Panc1 (cell line): ENCODE measurements at regions not wholly inside any gene's neighbourhood (a gene's known extent, or its start where the extent isn't known, plus 50 kb on each side); places are given as distances from the start of the nearest gene placed in this dataset.

Source experiments
- ATAC-seq: fragments of 200-7000 bp; cut with Tn5 transposase; 2 replicates; pipeline ENCODE4 v1.9.1; 2020; ENCODE audit warnings: mild to moderate bottlenecking, moderate library complexity
- BruUV-seq: library from RNA; stranded (reverse); fragments of 400-500 nt; replicated peaks from 2 replicates; lab custom pipeline; 2021; lab: Mats Ljungman, UMichigan
- CTCF ChIA-PET: fragments of 300-600 bp; sonication (Branson Sonifier 250); formaldehyde crosslinking; loops from one replicate; lab custom pipeline; 2022; ENCODE audit warnings: antibody characterized with exemption; lab: Charles Lee
- POLR2A ChIA-PET: fragments of 300-600 bp; sonication (Branson Sonifier 250); formaldehyde crosslinking; loops from one replicate; lab custom pipeline; 2022; ENCODE audit warnings: antibody characterized with exemption; lab: Charles Lee
- DNase-seq: peaks from one replicate; pipeline ENCODE4 v3.0.0-alpha.2; 2010; ENCODE audit warnings: low read depth, low spot score
- H3K27ac ChIP-seq: 2 replicates; pipeline ENCODE4 v1.5.1; 2011; ENCODE audit warnings: mild to moderate bottlenecking, low read length, inconsistent platforms
- H3K27me3 ChIP-seq: fragments of 200-500 bp; sonication (Bioruptor generic); 2 replicates; pipeline ENCODE4 v1.6.0; 2014; ENCODE audit warnings: low read length, inconsistent platforms; ENCODE audit not compliant: control insufficient read depth, insufficient read depth
- H3K36me3 ChIP-seq: fragments of 200-500 bp; sonication (Bioruptor generic); 2 replicates; pipeline ENCODE4 v1.5.1; 2014; ENCODE audit warnings: inconsistent platforms, mild to moderate bottlenecking, low read length, moderate library complexity; ENCODE audit not compliant: control insufficient read depth, insufficient read depth
- H3K4me1 ChIP-seq: 2 replicates; pipeline ENCODE4 v1.5.1; 2011; ENCODE audit warnings: inconsistent platforms, mild to moderate bottlenecking, low read length, moderate library complexity; ENCODE audit not compliant: control insufficient read depth, insufficient read depth
- H3K4me3 ChIP-seq, 2 experiments: 2 replicates each; pipeline ENCODE4 v1.5.1; 2011 to 2012; ENCODE audit warnings: low read depth in 2 of 2, low read length in 2 of 2, mild to moderate bottlenecking in 2 of 2, inconsistent platforms in 1 of 2, moderate library complexity in 1 of 2
- H3K9me3 ChIP-seq: fragments of 200-500 bp; sonication (Bioruptor generic); 2 replicates; pipeline ENCODE4 v1.5.1; 2014; ENCODE audit warnings: low read depth, mild to moderate bottlenecking, inconsistent platforms, low read length, moderate library complexity; ENCODE audit not compliant: control insufficient read depth, insufficient read depth
- CTCF ChIP-seq: fragments of 450-650 bp; IDR thresholded peaks from 2 replicates; pipeline ENCODE4 v1.5.1; 2017; ENCODE audit warnings: mild to moderate bottlenecking
- POLR2AphosphoS5 ChIP-seq: IDR thresholded peaks from 2 replicates; pipeline ENCODE4 v1.6.1; 2012; ENCODE audit warnings: mild to moderate bottlenecking, low read depth, low read length, moderate library complexity
- SIN3A ChIP-seq: IDR thresholded peaks from 2 replicates; pipeline ENCODE4 v1.6.1; 2012; ENCODE audit warnings: low read depth, mild to moderate bottlenecking, low read length, moderate library complexity, borderline replicate concordance; ENCODE audit not compliant: insufficient read depth
- TCF7L2 ChIP-seq: IDR thresholded peaks from 2 replicates; pipeline ENCODE4 v1.6.1; 2011; ENCODE audit warnings: mild to moderate bottlenecking, low read depth, low read length, inconsistent platforms
- in situ Hi-C: cut with HindIII; loops from 2 replicates; pipeline ENCODE4 v1.10.0; 2016; ENCODE audit warnings: low sequenced_read_pairs, low pct_unique_long_range_greater_than_20kb
- intact Hi-C: fragments of 100-400 bp; cut with micrococcal nuclease; formaldehyde crosslinking; loops from one replicate; pipeline ENCODE4 v1.10.0; 2022; ENCODE audit not compliant: unreplicated experiment
- TF ChIP-seq, protein P1 (sequence below), 2 experiments: IDR thresholded peaks; 2 replicates each; pipeline ENCODE4 v1.6.1; 2011 to 2012; ENCODE audit warnings: low read depth in 2 of 2, control low read depth in 1 of 2, low read length in 1 of 2, mild to moderate bottlenecking in 1 of 2, moderate library complexity in 1 of 2; ENCODE audit not compliant: insufficient read depth in 1 of 2

- in situ Hi-C loops = no loop called here
- no peaks in the 10 kb centered on the region for H3K36me3 ChIP-seq
- no peak overlapping the region for H3K4me3 ChIP-seq
- no TSS peak for BruUV-seq
- no peaks in the 10 kb centered on the region for H3K9me3 ChIP-seq
- TF ChIP-seq CTCF = no peak
- no peak for TF ChIP-seq POLR2AphosphoS5
- no peak for TF ChIP-seq SIN3A
- TF ChIP-seq TCF7L2 = no peak
- TF ChIP-seq, protein P1, sequence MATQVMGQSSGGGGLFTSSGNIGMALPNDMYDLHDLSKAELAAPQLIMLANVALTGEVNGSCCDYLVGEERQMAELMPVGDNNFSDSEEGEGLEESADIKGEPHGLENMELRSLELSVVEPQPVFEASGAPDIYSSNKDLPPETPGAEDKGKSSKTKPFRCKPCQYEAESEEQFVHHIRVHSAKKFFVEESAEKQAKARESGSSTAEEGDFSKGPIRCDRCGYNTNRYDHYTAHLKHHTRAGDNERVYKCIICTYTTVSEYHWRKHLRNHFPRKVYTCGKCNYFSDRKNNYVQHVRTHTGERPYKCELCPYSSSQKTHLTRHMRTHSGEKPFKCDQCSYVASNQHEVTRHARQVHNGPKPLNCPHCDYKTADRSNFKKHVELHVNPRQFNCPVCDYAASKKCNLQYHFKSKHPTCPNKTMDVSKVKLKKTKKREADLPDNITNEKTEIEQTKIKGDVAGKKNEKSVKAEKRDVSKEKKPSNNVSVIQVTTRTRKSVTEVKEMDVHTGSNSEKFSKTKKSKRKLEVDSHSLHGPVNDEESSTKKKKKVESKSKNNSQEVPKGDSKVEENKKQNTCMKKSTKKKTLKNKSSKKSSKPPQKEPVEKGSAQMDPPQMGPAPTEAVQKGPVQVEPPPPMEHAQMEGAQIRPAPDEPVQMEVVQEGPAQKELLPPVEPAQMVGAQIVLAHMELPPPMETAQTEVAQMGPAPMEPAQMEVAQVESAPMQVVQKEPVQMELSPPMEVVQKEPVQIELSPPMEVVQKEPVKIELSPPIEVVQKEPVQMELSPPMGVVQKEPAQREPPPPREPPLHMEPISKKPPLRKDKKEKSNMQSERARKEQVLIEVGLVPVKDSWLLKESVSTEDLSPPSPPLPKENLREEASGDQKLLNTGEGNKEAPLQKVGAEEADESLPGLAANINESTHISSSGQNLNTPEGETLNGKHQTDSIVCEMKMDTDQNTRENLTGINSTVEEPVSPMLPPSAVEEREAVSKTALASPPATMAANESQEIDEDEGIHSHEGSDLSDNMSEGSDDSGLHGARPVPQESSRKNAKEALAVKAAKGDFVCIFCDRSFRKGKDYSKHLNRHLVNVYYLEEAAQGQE (IDR thresholded peaks at IDR 0.05; ENCODE audit: insufficient read depth in 1 of 2, low read depth in 2 of 2, low read length in 1 of 2) = no peak
- H3K4me1 ChIP-seq = no peaks in the 10 kb centered on the region
- DNase-seq = no peak
- no peak for ATAC-seq
- CTCF ChIA-PET = no interaction called here
- intact Hi-C loops = no loop called here
- H3K27ac ChIP-seq = no peak overlapping the region
- no peaks in the 10 kb centered on the region for H3K27me3 ChIP-seq
- POLR2A ChIA-PET = no interaction called here
Measured at GRCh38 chr22:27163162-27164137, 506.1 kb downstream of the MIAT start.

DNA sequence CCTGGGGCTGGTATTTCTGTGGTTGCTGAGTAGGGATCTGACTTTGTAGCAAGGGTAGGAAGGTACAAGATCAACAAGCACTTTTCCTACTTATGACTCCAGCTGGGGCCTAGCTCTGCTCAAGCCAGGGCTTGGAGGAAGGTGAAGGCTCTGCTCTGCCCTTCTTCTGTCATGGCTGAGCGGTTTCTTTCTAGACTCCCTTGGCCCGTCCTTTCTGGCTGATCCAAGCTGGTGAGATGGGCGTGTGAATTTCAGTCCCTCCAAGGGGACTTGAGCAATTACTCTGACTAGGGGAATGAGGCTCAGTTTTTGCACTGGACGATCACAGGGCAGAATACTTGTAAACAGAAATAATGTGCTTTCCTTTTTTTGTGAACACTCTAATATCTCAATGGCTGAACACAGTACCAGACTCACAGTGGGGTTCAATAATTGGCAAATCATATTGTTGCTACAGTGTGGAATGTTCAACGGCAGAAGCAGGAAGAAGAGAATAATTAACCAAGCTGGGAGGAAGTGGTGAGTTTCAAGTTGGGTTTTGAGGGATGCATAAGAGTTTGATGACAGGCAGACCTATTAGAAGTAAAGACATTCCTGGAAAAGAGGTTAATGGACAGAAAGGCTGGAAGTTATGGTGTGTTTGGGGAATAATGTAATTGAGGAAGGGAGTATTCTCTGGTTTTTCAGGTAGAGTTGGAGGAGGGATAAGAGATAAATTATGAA is 507.6 kb downstream of the MIAT start:
- intact Hi-C loops = no loop called here
- ATAC-seq (no peak), DNase-seq (no peak)
- Histone ChIP-seq H3K36me3 (no peaks in the 10 kb centered on the region), H3K27me3 (no peaks in the 10 kb centered on the region), H3K4me1 (no peaks in the 10 kb centered on the region), H3K9me3 (no peaks in the 10 kb centered on the region), H3K4me3 (no peak overlapping the region), H3K27ac (no peak overlapping the region)
- CTCF ChIA-PET = no interaction called here
- POLR2A ChIA-PET = no interaction called here
- in situ Hi-C loops = no loop called here
- TF ChIP-seq POLR2AphosphoS5 = no peak
- TF ChIP-seq SIN3A = no peak
- no peak for TF ChIP-seq CTCF
- TF ChIP-seq TCF7L2 = no peak
- TF ChIP-seq, protein P1 (IDR thresholded peaks at IDR 0.05; ENCODE audit: insufficient read depth in 1 of 2, low read depth in 2 of 2, low read length in 1 of 2) = no peak
- BruUV-seq = no TSS peak
